ENCODE measurements at regions not wholly inside any gene's neighbourhood (a gene's known extent, or its start where the extent isn't known, plus 50 kb on each side); places are given as distances from the start of the nearest gene placed in this dataset.

DNA sequence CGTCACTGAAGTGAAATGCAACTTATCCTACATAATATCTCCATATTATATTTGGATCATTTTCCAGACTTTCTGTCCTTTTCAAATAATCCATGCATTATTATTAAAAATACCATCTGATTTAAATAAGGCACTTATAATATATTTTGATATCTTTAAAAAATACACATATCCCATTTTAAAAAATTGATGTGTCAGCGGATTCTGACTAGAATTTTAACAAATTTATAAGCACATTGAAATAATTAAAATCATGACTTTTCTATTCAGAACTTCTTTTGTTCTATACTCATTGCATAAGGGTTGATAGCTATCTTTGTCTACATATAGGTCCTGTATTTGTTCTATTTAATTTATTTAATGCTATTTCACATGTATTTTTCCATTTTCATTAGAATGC lies 199.0 kb upstream of the DSEL start:
- TF ChIP-seq, protein P1, sequence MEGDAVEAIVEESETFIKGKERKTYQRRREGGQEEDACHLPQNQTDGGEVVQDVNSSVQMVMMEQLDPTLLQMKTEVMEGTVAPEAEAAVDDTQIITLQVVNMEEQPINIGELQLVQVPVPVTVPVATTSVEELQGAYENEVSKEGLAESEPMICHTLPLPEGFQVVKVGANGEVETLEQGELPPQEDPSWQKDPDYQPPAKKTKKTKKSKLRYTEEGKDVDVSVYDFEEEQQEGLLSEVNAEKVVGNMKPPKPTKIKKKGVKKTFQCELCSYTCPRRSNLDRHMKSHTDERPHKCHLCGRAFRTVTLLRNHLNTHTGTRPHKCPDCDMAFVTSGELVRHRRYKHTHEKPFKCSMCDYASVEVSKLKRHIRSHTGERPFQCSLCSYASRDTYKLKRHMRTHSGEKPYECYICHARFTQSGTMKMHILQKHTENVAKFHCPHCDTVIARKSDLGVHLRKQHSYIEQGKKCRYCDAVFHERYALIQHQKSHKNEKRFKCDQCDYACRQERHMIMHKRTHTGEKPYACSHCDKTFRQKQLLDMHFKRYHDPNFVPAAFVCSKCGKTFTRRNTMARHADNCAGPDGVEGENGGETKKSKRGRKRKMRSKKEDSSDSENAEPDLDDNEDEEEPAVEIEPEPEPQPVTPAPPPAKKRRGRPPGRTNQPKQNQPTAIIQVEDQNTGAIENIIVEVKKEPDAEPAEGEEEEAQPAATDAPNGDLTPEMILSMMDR (IDR thresholded peaks at IDR 0.05): no peak
- TF ChIP-seq POLR2A (IDR thresholded peaks at IDR 0.05): no peak
